ENCODE measurements at regions not wholly inside any gene's neighbourhood (a gene's known extent, or its start where the extent isn't known, plus 50 kb on each side); places are given as distances from the start of the nearest gene placed in this dataset.

DNA sequence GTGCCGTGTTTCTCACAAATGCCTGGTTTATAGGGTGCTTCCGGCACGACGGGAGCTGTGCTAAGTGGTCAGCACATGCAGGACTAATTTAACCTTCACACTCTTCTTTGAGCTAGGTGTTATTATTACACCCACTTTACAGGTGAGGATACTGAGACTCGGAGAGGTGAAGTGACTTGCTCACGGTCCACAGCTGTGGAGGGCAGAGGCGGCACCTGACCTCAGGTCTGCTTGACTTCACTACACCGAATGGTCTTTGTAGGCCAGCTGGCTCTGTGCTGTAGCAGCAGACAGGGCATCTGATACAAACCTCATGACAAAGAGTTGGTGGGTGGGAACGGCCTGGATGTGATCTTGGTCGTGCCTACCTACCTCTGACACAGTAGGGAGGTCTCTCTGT lies 102.0 kb upstream of the BOD1 start:
- TF ChIP-seq POLR2A (IDR thresholded peaks at IDR 0.05) (no peak), EP300 (IDR thresholded peaks at IDR 0.05; ENCODE audit: low read depth) (no peak), POLR2AphosphoS5 (IDR thresholded peaks at IDR 0.05) (no peak)
- TF ChIP-seq, protein P1, sequence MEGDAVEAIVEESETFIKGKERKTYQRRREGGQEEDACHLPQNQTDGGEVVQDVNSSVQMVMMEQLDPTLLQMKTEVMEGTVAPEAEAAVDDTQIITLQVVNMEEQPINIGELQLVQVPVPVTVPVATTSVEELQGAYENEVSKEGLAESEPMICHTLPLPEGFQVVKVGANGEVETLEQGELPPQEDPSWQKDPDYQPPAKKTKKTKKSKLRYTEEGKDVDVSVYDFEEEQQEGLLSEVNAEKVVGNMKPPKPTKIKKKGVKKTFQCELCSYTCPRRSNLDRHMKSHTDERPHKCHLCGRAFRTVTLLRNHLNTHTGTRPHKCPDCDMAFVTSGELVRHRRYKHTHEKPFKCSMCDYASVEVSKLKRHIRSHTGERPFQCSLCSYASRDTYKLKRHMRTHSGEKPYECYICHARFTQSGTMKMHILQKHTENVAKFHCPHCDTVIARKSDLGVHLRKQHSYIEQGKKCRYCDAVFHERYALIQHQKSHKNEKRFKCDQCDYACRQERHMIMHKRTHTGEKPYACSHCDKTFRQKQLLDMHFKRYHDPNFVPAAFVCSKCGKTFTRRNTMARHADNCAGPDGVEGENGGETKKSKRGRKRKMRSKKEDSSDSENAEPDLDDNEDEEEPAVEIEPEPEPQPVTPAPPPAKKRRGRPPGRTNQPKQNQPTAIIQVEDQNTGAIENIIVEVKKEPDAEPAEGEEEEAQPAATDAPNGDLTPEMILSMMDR (IDR thresholded peaks at IDR 0.05) = no peak

Measured in transverse colon (tissue), 4 donors.